ENCODE measurements at regions not wholly inside any gene's neighbourhood (a gene's known extent, or its start where the extent isn't known, plus 50 kb on each side); places are given as distances from the start of the nearest gene placed in this dataset.

DNA sequence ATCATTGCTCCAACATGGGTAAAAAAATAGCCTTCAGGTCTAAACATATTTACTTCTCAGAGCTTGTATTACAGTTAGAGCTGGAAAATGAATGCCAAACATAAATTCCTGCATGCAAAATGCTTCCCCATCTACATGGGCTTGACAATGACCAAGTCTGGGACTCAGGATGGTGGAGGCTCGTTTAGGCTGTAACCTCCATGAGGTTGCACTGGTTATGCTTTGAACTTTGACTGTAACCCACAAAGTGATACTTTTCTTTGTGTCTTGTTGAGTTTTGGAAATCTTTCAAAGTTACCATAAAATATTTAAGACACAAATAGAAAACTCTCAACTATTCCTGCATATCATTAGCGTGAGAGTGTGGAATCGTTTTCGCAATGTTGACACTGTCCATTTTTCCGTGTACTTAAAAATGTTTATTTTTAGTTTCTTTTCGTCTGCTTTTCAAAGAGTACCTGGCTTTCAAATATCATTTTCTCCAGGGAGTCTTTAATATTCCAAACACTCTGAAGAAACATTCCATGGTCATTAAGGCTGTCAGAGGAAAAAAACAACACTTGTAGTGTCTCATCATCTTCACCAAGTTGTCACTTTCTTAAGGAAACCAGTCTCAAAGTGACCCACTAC is 487.8 kb downstream of the ENC1 start:
- no peak for DNase-seq (ENCODE audit: low read depth)

DNA sequence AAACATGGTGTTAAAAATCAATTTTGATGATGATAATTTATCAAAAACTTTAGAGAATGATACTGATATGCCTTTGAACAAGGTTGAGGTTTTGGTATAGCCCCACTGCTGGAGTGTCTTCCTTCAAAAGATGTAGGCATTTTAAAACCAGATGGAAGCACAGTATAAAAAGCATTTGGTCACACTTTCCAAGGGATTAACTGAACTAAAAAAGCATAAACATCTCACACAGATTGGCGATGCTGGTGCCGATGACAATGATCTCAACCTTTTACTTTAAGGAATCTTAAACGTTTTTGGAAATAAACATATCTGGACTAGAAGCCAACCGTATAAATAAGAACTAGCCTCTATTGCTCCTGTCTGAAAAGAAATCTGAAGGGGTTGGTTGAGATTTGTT is 488.4 kb downstream of the ENC1 start:
- no peak for DNase-seq (ENCODE audit: low read depth)

GRCh38 chr5:74149395-74149794 is 491.1 kb downstream of the ENC1 start:
- DNase-seq (ENCODE audit: low read depth), result no peak

- no peak for DNase-seq (ENCODE audit: low read depth)
Observed at GRCh38 chr5:74148321-74148720, 492.2 kb downstream of the ENC1 start.

GRCh38 chr5:74146796-74147195 is 493.7 kb downstream of the ENC1 start:
- DNase-seq (ENCODE audit: low read depth), result no peak

GRCh38 chr5:74145951-74146350 is 494.6 kb downstream of the ENC1 start:
- no peak for DNase-seq (ENCODE audit: low read depth)

- DNase-seq (ENCODE audit: low read depth), result no peak
Observed at GRCh38 chr5:74143721-74144330, 496.7 kb downstream of the ENC1 start.

GRCh38 chr5:74143151-74143550 is 497.4 kb downstream of the ENC1 start:
- no peak for DNase-seq (ENCODE audit: low read depth)

- no peak for DNase-seq (ENCODE audit: low read depth)
Observed at GRCh38 chr5:74141053-74141452, 499.5 kb downstream of the ENC1 start.

DNA sequence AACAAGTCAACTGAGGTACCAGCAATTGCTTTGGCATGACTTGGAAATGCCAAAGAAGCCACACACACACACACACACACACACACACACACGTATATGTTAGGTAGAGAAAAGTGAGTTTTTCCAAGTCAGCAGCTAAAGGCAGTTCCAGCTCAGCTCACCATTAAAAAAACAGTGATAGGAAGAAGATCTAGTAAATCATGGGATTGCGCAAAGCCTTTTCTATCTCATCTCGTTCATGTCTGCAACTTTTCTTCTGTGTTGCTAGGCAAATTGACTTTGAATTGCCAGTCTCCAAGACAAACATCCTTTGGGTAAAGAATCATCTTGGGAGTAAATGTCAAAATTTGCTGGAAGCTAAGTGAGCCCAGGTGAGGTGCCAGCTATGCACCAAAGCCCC is 500.1 kb downstream of the ENC1 start:
- no peak for DNase-seq (ENCODE audit: low read depth)

DNA sequence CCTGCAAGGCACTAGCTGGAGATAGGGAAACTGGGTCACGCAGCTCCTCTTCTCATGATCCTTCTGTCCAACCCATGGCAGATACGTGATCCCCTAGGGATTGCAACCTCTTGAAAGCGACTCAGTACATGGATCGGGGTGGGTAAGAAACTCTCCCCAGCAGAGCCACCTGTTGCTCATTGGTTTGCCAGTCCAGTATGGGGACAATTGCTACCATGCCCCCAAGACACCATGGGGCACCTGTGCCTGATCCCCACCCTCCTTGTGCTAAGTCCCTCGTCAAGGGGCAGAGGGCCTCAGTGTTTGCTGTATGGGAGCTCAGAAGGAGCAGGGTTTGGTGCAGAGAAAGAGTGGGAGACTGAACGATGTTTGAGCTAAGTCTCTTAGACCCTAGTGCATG is 500.9 kb downstream of the ENC1 start:
- no peak for DNase-seq (ENCODE audit: low read depth)

DNA sequence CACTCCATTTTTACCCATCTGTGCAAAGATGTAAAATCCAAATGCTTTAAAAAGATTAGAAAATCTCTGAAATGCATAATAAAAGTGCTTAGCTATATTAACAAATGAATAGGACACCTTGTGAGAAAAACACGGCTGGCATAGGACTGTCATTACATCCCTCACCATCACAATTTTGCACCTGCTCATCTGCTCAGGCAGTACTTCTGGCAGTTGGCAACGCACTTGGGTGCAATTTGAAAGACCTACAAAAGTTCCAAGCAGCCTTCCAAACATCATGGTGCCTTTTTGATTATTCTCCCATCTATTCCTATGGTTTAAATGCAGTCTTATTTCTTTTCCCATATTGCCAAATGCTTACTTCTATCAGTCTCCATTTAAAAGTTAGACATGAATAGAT is 501.8 kb downstream of the ENC1 start:
- no peak for DNase-seq (ENCODE audit: low read depth)

GRCh38 chr5:74136276-74136825 is 504.2 kb downstream of the ENC1 start:
- DNase-seq (ENCODE audit: low read depth), result no peak

- DNase-seq (ENCODE audit: low read depth), result no peak
Observed at GRCh38 chr5:74135033-74135432, 505.5 kb downstream of the ENC1 start.

- DNase-seq (ENCODE audit: low read depth), result no peak
Observed at GRCh38 chr5:74132485-74132884, 506.5 kb downstream of the ARHGEF28 start.

- no peak for DNase-seq (ENCODE audit: low read depth)
Observed at GRCh38 chr5:74131250-74131649, 505.3 kb downstream of the ARHGEF28 start.

GRCh38 chr5:74130155-74130897 is 504.3 kb downstream of the ARHGEF28 start:
- DNase-seq (ENCODE audit: low read depth), result no peak

DNA sequence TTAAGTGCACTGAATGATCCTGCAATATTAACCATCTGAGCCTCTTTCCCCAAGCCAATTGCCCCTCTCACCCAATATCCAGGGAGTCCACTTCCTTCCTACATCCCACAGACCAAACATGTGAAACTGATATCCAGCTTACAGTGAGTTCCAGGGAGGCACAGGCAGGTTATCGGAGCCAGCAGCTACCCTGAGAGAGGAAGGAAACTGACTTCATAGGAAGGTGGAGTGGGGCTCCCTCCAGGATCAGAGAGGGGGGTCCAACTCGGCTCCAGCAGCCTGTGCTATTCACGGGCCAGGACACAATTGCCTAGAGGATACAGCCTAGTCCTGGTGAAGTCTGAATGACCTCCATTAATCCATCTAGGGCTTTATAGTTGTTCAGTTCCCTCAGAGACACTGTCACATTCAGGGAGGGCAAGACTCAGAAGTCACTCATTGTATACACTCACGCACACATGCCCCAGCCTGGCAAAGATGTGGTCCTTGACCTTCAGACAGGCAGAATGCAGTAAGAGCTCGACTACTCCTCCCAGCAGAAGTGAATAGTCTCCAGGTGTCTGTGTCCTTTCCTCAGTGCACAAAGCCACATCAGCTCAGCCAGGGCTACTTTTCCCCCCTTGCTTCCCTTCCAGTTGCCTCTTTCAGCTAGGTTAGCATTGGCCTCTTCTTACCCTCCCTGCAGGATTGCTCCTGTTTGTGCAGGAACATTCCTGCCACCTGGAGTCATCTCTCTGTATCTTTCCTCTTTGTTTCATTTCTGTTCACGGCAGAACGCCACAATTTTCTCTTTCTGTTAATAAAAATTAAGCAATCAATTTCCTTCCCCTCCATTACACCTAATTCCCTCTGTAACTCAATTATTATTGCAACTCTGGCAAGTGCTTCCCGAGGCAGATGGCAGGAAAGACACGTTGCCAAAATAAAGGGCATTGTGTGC is 501.7 kb downstream of the ARHGEF28 start:
- no peak for DNase-seq (ENCODE audit: low read depth)

DNA sequence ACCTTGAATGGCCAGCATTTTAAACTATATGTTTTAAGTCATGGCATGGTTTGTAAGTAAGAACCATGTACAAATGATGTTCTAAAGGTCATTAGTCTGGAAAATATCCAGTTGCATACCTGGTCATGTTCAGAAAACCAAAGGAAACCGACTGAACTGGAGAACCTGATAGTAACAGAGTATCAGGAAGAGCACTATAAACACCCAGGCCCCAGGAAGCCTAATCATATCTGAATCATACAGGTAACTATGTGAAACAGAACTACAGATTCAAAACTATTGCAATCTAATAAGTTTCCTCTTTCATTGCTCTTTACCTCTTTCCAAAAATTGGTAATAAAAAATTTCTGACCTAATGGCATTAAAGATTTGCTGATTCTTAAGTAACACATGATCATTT is 500.3 kb downstream of the ARHGEF28 start:
- no peak for DNase-seq (ENCODE audit: low read depth)

- no peak for DNase-seq (ENCODE audit: low read depth)
Observed at GRCh38 chr5:74124826-74125225, 498.8 kb downstream of the ARHGEF28 start.

- no peak for DNase-seq (ENCODE audit: low read depth)
Observed at GRCh38 chr5:74123929-74124328, 497.9 kb downstream of the ARHGEF28 start.

DNA sequence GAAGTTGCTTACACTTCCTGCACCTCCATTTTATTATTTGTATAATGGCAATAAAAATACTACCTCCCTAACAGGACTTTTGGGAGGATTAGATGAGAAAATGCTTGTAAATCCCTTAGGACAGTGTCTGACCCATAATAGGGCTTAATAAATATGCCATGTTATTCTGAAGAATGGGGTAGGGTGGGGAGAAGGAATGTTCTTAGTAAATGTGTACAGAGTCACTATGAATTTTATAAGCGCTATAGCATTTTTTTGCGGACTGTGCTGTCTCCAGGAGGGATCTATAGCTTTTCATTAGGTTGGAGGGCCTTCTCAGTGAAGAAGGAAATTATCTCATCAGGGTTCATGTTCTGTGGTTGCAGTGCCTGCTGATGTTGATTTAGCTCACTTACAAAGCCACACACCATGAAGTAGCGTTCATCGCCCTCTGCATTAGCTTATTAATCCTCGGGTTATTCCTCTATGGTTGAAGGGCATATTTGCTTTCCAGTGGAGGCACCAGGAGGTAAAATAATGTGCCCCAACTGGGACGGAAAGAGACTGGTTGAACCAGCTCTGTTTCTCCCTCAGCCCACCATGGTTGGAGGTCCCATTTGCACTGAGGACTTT is 497.1 kb downstream of the ARHGEF28 start:
- no peak for DNase-seq (ENCODE audit: low read depth)

All from HS-27A (cell line).